Lower leg skin (tissue), 3 donors: ENCODE measurements at regions not wholly inside any gene's neighbourhood (a gene's known extent, or its start where the extent isn't known, plus 50 kb on each side); places are given as distances from the start of the nearest gene placed in this dataset.

ENCODE experiments used
- CTCF ChIP-seq, 3 donors: fragments of 450-650 bp; IDR thresholded peaks; one replicate each; pipeline ENCODE4 v1.5.1; 2016; ENCODE audit warnings: antibody characterized with exemption in 3 of 3, mild to moderate bottlenecking in 3 of 3, moderate library complexity in 2 of 3
- POLR2A ChIP-seq, 2 donors: fragments of 450-650 bp; IDR thresholded peaks; one replicate each; pipeline ENCODE4 v1.6.1; 2016 to 2017; ENCODE audit warnings: antibody characterized with exemption in 2 of 2, mild to moderate bottlenecking in 1 of 2, moderate library complexity in 1 of 2

GRCh38 chr2:122077771-122078170 lies 322.3 kb downstream of the TSN start:
- TF ChIP-seq CTCF (IDR thresholded peaks at IDR 0.05) = no peak
- TF ChIP-seq POLR2A (IDR thresholded peaks at IDR 0.05) = no peak
